Progenitor cell of endocrine pancreas (in vitro differentiated cells): ENCODE measurements at regions not wholly inside any gene's neighbourhood (a gene's known extent, or its start where the extent isn't known, plus 50 kb on each side); places are given as distances from the start of the nearest gene placed in this dataset.

Source experiments
- DNase-seq: peaks from one replicate; pipeline ENCODE4 v3.0.0; 2021; ENCODE audit warnings: low spot score; ENCODE audit not compliant: unreplicated experiment
- H3K27ac Mint-ChIP-seq: 2 replicates; pipeline ENCODE4 v1.8.0; 2021; ENCODE audit warnings: mild to moderate bottlenecking, moderate library complexity, mixed read lengths
- H3K27me3 Mint-ChIP-seq: 2 replicates; pipeline ENCODE4 v1.8.0; 2021; ENCODE audit warnings: mixed read lengths
- H3K36me3 Mint-ChIP-seq: 2 replicates; pipeline ENCODE4 v1.8.0; 2022; ENCODE audit warnings: mixed read lengths; ENCODE audit not compliant: insufficient read depth
- H3K4me1 Mint-ChIP-seq: 2 replicates; pipeline ENCODE4 v1.8.0; 2021; ENCODE audit warnings: low read depth, mixed read lengths
- H3K4me3 Mint-ChIP-seq: 2 replicates; pipeline ENCODE4 v1.8.0; 2021; ENCODE audit warnings: low read depth, mild to moderate bottlenecking, moderate library complexity, mixed read lengths
- H3K9me3 Mint-ChIP-seq: 2 replicates; pipeline ENCODE4 v1.8.0; 2021; ENCODE audit warnings: low read depth, mixed read lengths
- CTCF ChIP-seq: fragments of 200-600 bp; sonication (generic); IDR thresholded peaks from one replicate; pipeline ENCODE4 v1.5.0; 2021; ENCODE audit warnings: antibody characterized with exemption, mild to moderate bottlenecking; ENCODE audit not compliant: unreplicated experiment

GRCh38 chr1:17943506-17943905, 164.1 kb upstream of the IGSF21 start:
- no peak for DNase-seq
- no peaks in the 10 kb centered on the region for H3K4me1 Mint-ChIP-seq
- no peak for TF ChIP-seq CTCF
- no peak overlapping the region for H3K27ac Mint-ChIP-seq
- no peaks in the 10 kb centered on the region for H3K9me3 Mint-ChIP-seq
- no peaks in the 10 kb centered on the region for H3K36me3 Mint-ChIP-seq
- H3K4me3 Mint-ChIP-seq: no peak overlapping the region
- peaks cover 21% of the 10 kb centered on the region for H3K27me3 Mint-ChIP-seq

- H3K9me3 Mint-ChIP-seq: no peaks in the 10 kb centered on the region
- DNase-seq: no peak
- peaks cover 25% of the 10 kb centered on the region for H3K27me3 Mint-ChIP-seq
- no peaks in the 10 kb centered on the region for H3K36me3 Mint-ChIP-seq
- no peak overlapping the region for H3K4me3 Mint-ChIP-seq
- no peak for TF ChIP-seq CTCF
- no peak overlapping the region for H3K27ac Mint-ChIP-seq
- H3K4me1 Mint-ChIP-seq: no peaks in the 10 kb centered on the region
Measured at GRCh38 chr1:17944646-17945045, 163.0 kb upstream of the IGSF21 start.

- TF ChIP-seq CTCF: no peak
- DNase-seq: no peak
- no peaks in the 10 kb centered on the region for H3K36me3 Mint-ChIP-seq
- no peak overlapping the region for H3K4me3 Mint-ChIP-seq
- H3K9me3 Mint-ChIP-seq: no peaks in the 10 kb centered on the region
- H3K4me1 Mint-ChIP-seq: no peaks in the 10 kb centered on the region
- no peak overlapping the region for H3K27ac Mint-ChIP-seq
- peaks cover 26% of the 10 kb centered on the region for H3K27me3 Mint-ChIP-seq
Measured at GRCh38 chr1:17946434-17946833, 161.2 kb upstream of the IGSF21 start.

- H3K9me3 Mint-ChIP-seq: no peaks in the 10 kb centered on the region
- H3K4me3 Mint-ChIP-seq: no peak overlapping the region
- no peaks in the 10 kb centered on the region for H3K4me1 Mint-ChIP-seq
- no peak overlapping the region for H3K27ac Mint-ChIP-seq
- H3K27me3 Mint-ChIP-seq: peaks cover 37% of the 10 kb centered on the region
- no peak for TF ChIP-seq CTCF
- no peaks in the 10 kb centered on the region for H3K36me3 Mint-ChIP-seq
- no peak for DNase-seq
Measured at GRCh38 chr1:17948594-17948993, 159.0 kb upstream of the IGSF21 start.

GRCh38 chr1:17949511-17949910, 158.1 kb upstream of the IGSF21 start:
- no peaks in the 10 kb centered on the region for H3K36me3 Mint-ChIP-seq
- no peak overlapping the region for H3K4me3 Mint-ChIP-seq
- H3K27me3 Mint-ChIP-seq: peaks cover 38% of the 10 kb centered on the region
- H3K9me3 Mint-ChIP-seq: no peaks in the 10 kb centered on the region
- no peak for TF ChIP-seq CTCF
- H3K4me1 Mint-ChIP-seq: no peaks in the 10 kb centered on the region
- no peak for DNase-seq
- H3K27ac Mint-ChIP-seq: no peak overlapping the region

GRCh38 chr1:17950728-17951127, 156.9 kb upstream of the IGSF21 start:
- no peaks in the 10 kb centered on the region for H3K36me3 Mint-ChIP-seq
- no peak overlapping the region for H3K4me3 Mint-ChIP-seq
- DNase-seq: no peak
- H3K9me3 Mint-ChIP-seq: no peaks in the 10 kb centered on the region
- peaks cover 41% of the 10 kb centered on the region for H3K27me3 Mint-ChIP-seq
- H3K4me1 Mint-ChIP-seq: no peaks in the 10 kb centered on the region
- no peak overlapping the region for H3K27ac Mint-ChIP-seq
- no peak for TF ChIP-seq CTCF
